GM23338 (cell line): ENCODE measurements at regions not wholly inside any gene's neighbourhood (a gene's known extent, or its start where the extent isn't known, plus 50 kb on each side); places are given as distances from the start of the nearest gene placed in this dataset.
A peak's percentile ranks its signal among the peaks of the same experiment; 100 is the strongest.

Experiments
- ATAC-seq: fragments of 200-7000 bp; cut with Tn5 transposase; 3 replicates; pipeline ENCODE4 v1.9.1; 2020
- DNase-seq: peaks from one replicate; pipeline ENCODE4 v3.0.0-alpha.2; 2015; ENCODE audit warnings: low spot score
- H2AFZ ChIP-seq: fragments of 200-600 bp; sonication (generic); 2 replicates; pipeline ENCODE4 v1.8.0; 2016; ENCODE audit warnings: antibody characterized with exemption, mild to moderate bottlenecking, moderate library complexity
- H3F3A ChIP-seq: fragments of 200-600 bp; sonication (generic); replicated peaks from 2 replicates; pipeline ENCODE4 v1.8.0; 2017; ENCODE audit warnings: antibody characterized with exemption, mixed run types, low read depth
- H3K27ac ChIP-seq: fragments of 200-600 bp; sonication (generic); 2 replicates; pipeline ENCODE4 v1.6.1; 2016; ENCODE audit warnings: low read depth
- H3K27me3 ChIP-seq: fragments of 200-600 bp; sonication (generic); 2 replicates; pipeline ENCODE4 v1.8.0; 2016; ENCODE audit warnings: mild to moderate bottlenecking, mixed run types, moderate library complexity; ENCODE audit not compliant: insufficient read depth
- H3K36me3 ChIP-seq: fragments of 200-600 bp; sonication (generic); 2 replicates; pipeline ENCODE4 v1.8.0; 2016; ENCODE audit warnings: mild to moderate bottlenecking; ENCODE audit not compliant: insufficient read depth
- H3K4me1 ChIP-seq: fragments of 200-600 bp; sonication (generic); 2 replicates; pipeline ENCODE4 v1.8.0; 2016; ENCODE audit warnings: mild to moderate bottlenecking, moderate library complexity; ENCODE audit not compliant: insufficient read depth
- H3K4me2 ChIP-seq: fragments of 200-600 bp; sonication (generic); 2 replicates; pipeline ENCODE4 v1.7.1; 2017; ENCODE audit warnings: mixed run types
- H3K4me3 ChIP-seq: fragments of 200-600 bp; sonication (generic); 2 replicates; pipeline ENCODE4 v1.6.1; 2016; ENCODE audit warnings: mixed run types
- H3K79me2 ChIP-seq: fragments of 200-600 bp; sonication (generic); replicated peaks from 2 replicates; pipeline ENCODE4 v1.8.0; 2017; ENCODE audit warnings: mild to moderate bottlenecking; ENCODE audit not compliant: insufficient read depth
- H3K9me2 ChIP-seq: fragments of 200-600 bp; sonication (generic); 2 replicates; pipeline ENCODE4 v1.8.0; 2017; ENCODE audit not compliant: insufficient read depth
- H4K20me1 ChIP-seq: fragments of 200-600 bp; sonication (generic); replicated peaks from 2 replicates; pipeline ENCODE4 v1.8.0; 2017; ENCODE audit warnings: mild to moderate bottlenecking; ENCODE audit not compliant: insufficient read depth
- H3K27ac Mint-ChIP-seq: 2 replicates; pipeline ENCODE4 v1.8.0; 2020; ENCODE audit warnings: inconsistent platforms, mild to moderate bottlenecking, moderate library complexity, mixed read lengths
- H3K27me3 Mint-ChIP-seq: 3 replicates; pipeline ENCODE4 v1.8.0; 2022; ENCODE audit warnings: low read depth, mild to moderate bottlenecking, moderate library complexity, mixed read lengths, inconsistent platforms; ENCODE audit not compliant: insufficient read depth, poor library complexity
- H3K36me3 Mint-ChIP-seq: 3 replicates; pipeline ENCODE4 v1.8.0; 2021; ENCODE audit warnings: low read depth, mild to moderate bottlenecking, inconsistent platforms, moderate library complexity, mixed read lengths
- H3K4me1 Mint-ChIP-seq: 3 replicates; pipeline ENCODE4 v1.8.0; 2020; ENCODE audit warnings: mild to moderate bottlenecking, inconsistent platforms, mixed read lengths
- H3K4me3 Mint-ChIP-seq: 3 replicates; pipeline ENCODE4 v1.8.0; 2021; ENCODE audit warnings: moderate library complexity, mild to moderate bottlenecking, inconsistent platforms, mixed read lengths
- H3K9me3 Mint-ChIP-seq: 3 replicates; pipeline ENCODE4 v1.8.0; 2020; ENCODE audit warnings: moderate library complexity, mild to moderate bottlenecking, inconsistent platforms, mixed read lengths
- CREB1 ChIP-seq: fragments of 250-450 bp; sonication (Bioruptor Pico); IDR thresholded peaks from 2 replicates; pipeline ENCODE4 v1.5.0; 2020; ENCODE audit warnings: low read depth, mild to moderate bottlenecking, moderate library complexity
- EZH2phosphoT487 ChIP-seq: fragments of 200-600 bp; sonication (generic); IDR thresholded peaks from one replicate; pipeline ENCODE4 v1.8.1; 2018; ENCODE audit warnings: antibody characterized with exemption; ENCODE audit not compliant: unreplicated experiment
- NANOG ChIP-seq: IDR thresholded peaks from 2 replicates; pipeline ENCODE4 v1.6.1; 2016; ENCODE audit warnings: antibody characterized with exemption, borderline replicate concordance
- POLR2AphosphoS5 ChIP-seq: IDR thresholded peaks from 2 replicates; pipeline ENCODE4 v1.6.1; 2016; ENCODE audit warnings: antibody characterized with exemption, low read depth
- STAT1 ChIP-seq: IDR thresholded peaks from one replicate; pipeline ENCODE4 v1.6.1; 2016; ENCODE audit warnings: antibody characterized with exemption; ENCODE audit not compliant: unreplicated experiment
- ZNF331 ChIP-seq: fragments of 250-450 bp; sonication (Bioruptor Pico); IDR thresholded peaks from 2 replicates; pipeline ENCODE4 v1.5.0; 2020; ENCODE audit warnings: low read depth, mild to moderate bottlenecking, moderate library complexity
- TF ChIP-seq, protein P1 (sequence below): IDR thresholded peaks from one replicate; pipeline ENCODE4 v1.6.1; 2018; ENCODE audit warnings: antibody characterized with exemption; ENCODE audit not compliant: unreplicated experiment
- TF ChIP-seq, protein P2 (sequence below), 2 experiments: fragments of 200-600 bp in 1 of 2; sonication (generic) in 1 of 2; conservative IDR thresholded peaks; 2 replicates each; pipeline versions ENCODE4 v1.5.1 to v1.6.1; 2016 to 2017; ENCODE audit warnings: antibody characterized with exemption in 2 of 2, low read depth in 2 of 2, mild to moderate bottlenecking in 2 of 2, moderate library complexity in 1 of 2
- TF ChIP-seq, protein P3 (sequence below): fragments of 250-450 bp; sonication (Bioruptor Pico); IDR thresholded peaks from 2 replicates; pipeline ENCODE4 v1.5.0; 2020; ENCODE audit warnings: mild to moderate bottlenecking, moderate library complexity

DNA sequence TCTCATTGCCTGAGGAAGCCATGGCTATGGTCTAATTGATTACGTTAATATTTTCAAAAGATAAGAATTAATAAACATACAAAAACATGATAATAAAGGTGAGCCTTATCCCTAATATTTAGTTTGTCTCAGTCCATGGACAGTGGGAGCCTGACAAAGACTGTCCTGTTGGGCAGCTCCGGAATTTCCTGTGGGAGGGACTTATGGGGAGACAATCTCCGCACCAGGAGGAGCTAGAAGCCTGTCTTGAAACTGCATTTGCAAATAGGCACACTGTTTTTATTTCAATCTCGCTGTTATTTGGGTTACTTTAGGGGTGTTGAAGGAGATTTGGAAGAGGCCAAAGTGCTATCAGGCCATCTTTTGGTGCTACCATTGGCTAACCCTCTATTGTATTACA, 50.8 kb upstream of the ZDHHC17 start:
- no peak overlapping the region for H3K27ac Mint-ChIP-seq
- Histone ChIP-seq H3K27ac (no peak overlapping the region), H3K4me1 (peaks cover 28% of the 10 kb centered on the region), H2AFZ (peak overlapping the region; percentile 63; the same call in 1 of the 2 replicates), H4K20me1 (no peaks in the 10 kb centered on the region), H3K9me2 (no peaks in the 10 kb centered on the region), H3K27me3 (no peaks in the 10 kb centered on the region), H3K4me3 (no peak overlapping the region), H3K36me3 (no peaks in the 10 kb centered on the region), H3K4me2 (0 out of 2 replicates have a peak overlapping the region, but pooled peaks have one; percentile 5), H3F3A (no peaks in the 10 kb centered on the region), H3K79me2 (no peaks in the 10 kb centered on the region)
- no peaks in the 10 kb centered on the region for H3K27me3 Mint-ChIP-seq
- TF ChIP-seq, protein P1, sequence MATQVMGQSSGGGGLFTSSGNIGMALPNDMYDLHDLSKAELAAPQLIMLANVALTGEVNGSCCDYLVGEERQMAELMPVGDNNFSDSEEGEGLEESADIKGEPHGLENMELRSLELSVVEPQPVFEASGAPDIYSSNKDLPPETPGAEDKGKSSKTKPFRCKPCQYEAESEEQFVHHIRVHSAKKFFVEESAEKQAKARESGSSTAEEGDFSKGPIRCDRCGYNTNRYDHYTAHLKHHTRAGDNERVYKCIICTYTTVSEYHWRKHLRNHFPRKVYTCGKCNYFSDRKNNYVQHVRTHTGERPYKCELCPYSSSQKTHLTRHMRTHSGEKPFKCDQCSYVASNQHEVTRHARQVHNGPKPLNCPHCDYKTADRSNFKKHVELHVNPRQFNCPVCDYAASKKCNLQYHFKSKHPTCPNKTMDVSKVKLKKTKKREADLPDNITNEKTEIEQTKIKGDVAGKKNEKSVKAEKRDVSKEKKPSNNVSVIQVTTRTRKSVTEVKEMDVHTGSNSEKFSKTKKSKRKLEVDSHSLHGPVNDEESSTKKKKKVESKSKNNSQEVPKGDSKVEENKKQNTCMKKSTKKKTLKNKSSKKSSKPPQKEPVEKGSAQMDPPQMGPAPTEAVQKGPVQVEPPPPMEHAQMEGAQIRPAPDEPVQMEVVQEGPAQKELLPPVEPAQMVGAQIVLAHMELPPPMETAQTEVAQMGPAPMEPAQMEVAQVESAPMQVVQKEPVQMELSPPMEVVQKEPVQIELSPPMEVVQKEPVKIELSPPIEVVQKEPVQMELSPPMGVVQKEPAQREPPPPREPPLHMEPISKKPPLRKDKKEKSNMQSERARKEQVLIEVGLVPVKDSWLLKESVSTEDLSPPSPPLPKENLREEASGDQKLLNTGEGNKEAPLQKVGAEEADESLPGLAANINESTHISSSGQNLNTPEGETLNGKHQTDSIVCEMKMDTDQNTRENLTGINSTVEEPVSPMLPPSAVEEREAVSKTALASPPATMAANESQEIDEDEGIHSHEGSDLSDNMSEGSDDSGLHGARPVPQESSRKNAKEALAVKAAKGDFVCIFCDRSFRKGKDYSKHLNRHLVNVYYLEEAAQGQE, result no peak
- TF ChIP-seq POLR2AphosphoS5, result no peak
- TF ChIP-seq CREB1 (CRISPR knock-in tag), result no peak
- TF ChIP-seq, protein P2, sequence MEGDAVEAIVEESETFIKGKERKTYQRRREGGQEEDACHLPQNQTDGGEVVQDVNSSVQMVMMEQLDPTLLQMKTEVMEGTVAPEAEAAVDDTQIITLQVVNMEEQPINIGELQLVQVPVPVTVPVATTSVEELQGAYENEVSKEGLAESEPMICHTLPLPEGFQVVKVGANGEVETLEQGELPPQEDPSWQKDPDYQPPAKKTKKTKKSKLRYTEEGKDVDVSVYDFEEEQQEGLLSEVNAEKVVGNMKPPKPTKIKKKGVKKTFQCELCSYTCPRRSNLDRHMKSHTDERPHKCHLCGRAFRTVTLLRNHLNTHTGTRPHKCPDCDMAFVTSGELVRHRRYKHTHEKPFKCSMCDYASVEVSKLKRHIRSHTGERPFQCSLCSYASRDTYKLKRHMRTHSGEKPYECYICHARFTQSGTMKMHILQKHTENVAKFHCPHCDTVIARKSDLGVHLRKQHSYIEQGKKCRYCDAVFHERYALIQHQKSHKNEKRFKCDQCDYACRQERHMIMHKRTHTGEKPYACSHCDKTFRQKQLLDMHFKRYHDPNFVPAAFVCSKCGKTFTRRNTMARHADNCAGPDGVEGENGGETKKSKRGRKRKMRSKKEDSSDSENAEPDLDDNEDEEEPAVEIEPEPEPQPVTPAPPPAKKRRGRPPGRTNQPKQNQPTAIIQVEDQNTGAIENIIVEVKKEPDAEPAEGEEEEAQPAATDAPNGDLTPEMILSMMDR (conservative IDR thresholded peaks at IDR 0.05; ENCODE audit: low read depth in 2 of 2), result peak in 1 of 2 experiments; percentile 41; a peak in 2 of 4 replicates
- no peaks in the 10 kb centered on the region; the same call in 1 of the 3 replicates for H3K9me3 Mint-ChIP-seq
- ATAC-seq, result peak; percentile 70
- H3K4me1 Mint-ChIP-seq, result peaks cover 16% of the 10 kb centered on the region
- no peak overlapping the region for H3K4me3 Mint-ChIP-seq
- peak; percentile 70 for DNase-seq
- no peaks in the 10 kb centered on the region for H3K36me3 Mint-ChIP-seq

DNA sequence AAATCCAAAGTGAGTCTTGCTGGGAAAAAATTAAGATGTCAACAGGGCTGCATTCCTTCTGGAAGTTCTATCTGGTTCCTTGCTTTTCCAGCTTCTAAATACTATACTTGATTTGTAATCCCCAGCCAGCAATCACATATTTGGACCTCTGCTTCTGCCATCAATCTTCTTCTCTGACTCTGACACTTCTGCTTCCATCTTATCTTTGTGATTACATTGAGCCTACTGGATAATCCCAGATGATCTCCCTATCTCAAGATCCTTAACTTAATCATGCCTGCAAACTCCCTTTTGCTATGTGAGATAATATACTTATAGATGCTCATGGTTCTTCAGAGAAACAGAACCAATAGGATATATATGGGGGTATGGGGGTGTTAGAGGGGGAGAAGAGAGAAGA, 49.9 kb upstream of the ZDHHC17 start:
- Histone ChIP-seq H3K4me3 (no peak overlapping the region), H3K9me2 (no peaks in the 10 kb centered on the region), H3K79me2 (no peaks in the 10 kb centered on the region), H2AFZ (no peak overlapping the region), H3K27me3 (no peaks in the 10 kb centered on the region), H4K20me1 (no peaks in the 10 kb centered on the region), H3K36me3 (no peaks in the 10 kb centered on the region), H3F3A (no peaks in the 10 kb centered on the region), H3K27ac (no peak overlapping the region), H3K4me1 (peaks cover 37% of the 10 kb centered on the region), H3K4me2 (no peak overlapping the region)
- ATAC-seq (no peak), DNase-seq (no peak)
- no peak overlapping the region for H3K27ac Mint-ChIP-seq
- peaks cover 24% of the 10 kb centered on the region for H3K4me1 Mint-ChIP-seq
- H3K36me3 Mint-ChIP-seq, result no peaks in the 10 kb centered on the region
- no peak overlapping the region for H3K4me3 Mint-ChIP-seq
- H3K27me3 Mint-ChIP-seq, result no peaks in the 10 kb centered on the region
- no peaks in the 10 kb centered on the region; the same call in 2 of the 3 replicates for H3K9me3 Mint-ChIP-seq
- TF ChIP-seq NANOG (no peak), STAT1 (no peak), EZH2phosphoT487 (no peak), CREB1 (CRISPR knock-in tag) (no peak), ZNF331 (CRISPR knock-in tag) (no peak), POLR2AphosphoS5 (no peak)
- TF ChIP-seq, protein P3, sequence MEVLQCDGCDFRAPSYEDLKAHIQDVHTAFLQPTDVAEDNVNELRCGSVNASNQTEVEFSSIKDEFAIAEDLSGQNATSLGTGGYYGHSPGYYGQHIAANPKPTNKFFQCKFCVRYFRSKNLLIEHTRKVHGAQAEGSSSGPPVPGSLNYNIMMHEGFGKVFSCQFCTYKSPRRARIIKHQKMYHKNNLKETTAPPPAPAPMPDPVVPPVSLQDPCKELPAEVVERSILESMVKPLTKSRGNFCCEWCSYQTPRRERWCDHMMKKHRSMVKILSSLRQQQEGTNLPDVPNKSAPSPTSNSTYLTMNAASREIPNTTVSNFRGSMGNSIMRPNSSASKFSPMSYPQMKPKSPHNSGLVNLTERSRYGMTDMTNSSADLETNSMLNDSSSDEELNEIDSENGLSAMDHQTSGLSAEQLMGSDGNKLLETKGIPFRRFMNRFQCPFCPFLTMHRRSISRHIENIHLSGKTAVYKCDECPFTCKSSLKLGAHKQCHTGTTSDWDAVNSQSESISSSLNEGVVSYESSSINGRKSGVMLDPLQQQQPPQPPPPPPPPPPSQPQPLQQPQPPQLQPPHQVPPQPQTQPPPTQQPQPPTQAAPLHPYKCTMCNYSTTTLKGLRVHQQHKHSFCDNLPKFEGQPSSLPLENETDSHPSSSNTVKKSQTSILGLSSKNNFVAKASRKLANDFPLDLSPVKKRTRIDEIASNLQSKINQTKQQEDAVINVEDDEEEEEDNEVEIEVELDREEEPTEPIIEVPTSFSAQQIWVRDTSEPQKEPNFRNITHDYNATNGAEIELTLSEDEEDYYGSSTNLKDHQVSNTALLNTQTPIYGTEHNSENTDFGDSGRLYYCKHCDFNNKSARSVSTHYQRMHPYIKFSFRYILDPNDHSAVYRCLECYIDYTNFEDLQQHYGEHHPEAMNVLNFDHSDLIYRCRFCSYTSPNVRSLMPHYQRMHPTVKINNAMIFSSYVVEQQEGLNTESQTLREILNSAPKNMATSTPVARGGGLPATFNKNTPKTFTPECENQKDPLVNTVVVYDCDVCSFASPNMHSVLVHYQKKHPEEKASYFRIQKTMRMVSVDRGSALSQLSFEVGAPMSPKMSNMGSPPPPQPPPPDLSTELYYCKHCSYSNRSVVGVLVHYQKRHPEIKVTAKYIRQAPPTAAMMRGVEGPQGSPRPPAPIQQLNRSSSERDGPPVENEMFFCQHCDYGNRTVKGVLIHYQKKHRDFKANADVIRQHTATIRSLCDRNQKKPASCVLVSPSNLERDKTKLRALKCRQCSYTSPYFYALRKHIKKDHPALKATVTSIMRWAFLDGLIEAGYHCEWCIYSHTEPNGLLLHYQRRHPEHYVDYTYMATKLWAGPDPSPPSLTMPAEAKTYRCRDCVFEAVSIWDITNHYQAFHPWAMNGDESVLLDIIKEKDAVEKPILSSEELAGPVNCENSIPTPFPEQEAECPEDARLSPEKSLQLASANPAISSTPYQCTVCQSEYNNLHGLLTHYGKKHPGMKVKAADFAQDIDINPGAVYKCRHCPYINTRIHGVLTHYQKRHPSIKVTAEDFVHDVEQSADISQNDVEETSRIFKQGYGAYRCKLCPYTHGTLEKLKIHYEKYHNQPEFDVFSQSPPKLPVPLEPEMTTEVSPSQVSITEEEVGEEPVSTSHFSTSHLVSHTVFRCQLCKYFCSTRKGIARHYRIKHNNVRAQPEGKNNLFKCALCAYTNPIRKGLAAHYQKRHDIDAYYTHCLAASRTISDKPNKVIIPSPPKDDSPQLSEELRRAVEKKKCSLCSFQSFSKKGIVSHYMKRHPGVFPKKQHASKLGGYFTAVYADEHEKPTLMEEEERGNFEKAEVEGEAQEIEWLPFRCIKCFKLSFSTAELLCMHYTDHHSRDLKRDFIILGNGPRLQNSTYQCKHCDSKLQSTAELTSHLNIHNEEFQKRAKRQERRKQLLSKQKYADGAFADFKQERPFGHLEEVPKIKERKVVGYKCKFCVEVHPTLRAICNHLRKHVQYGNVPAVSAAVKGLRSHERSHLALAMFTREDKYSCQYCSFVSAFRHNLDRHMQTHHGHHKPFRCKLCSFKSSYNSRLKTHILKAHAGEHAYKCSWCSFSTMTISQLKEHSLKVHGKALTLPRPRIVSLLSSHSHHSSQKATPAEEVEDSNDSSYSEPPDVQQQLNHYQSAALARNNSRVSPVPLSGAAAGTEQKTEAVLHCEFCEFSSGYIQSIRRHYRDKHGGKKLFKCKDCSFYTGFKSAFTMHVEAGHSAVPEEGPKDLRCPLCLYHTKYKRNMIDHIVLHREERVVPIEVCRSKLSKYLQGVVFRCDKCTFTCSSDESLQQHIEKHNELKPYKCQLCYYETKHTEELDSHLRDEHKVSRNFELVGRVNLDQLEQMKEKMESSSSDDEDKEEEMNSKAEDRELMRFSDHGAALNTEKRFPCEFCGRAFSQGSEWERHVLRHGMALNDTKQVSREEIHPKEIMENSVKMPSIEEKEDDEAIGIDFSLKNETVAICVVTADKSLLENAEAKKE (CRISPR knock-in tag), result no peak
